Ureter (tissue), 1 donor: ENCODE measurements at regions not wholly inside any gene's neighbourhood (a gene's known extent, or its start where the extent isn't known, plus 50 kb on each side); places are given as distances from the start of the nearest gene placed in this dataset.
"Not testable (repeated sequence)": the region's sequence is repeated elsewhere in the genome, so short reads cannot be mapped to it uniquely, and the experiment has no call there.

Experiments
- DNase-seq: peaks from one replicate; pipeline ENCODE4 v3.0.0-alpha.2; 2020; ENCODE audit warnings: low spot score
- donor health status: DM: yes; HTN: yes; CAD: no.

GRCh38 chr4:19051831-19052230, 1030.3 kb upstream of the LCORL start:
- DNase-seq = peak; percentile 42

- DNase-seq = no peak
These were observed 1025.8 kb upstream of the LCORL start for GRCh38 chr4:19047279-19047880.

- no peak for DNase-seq
These were observed 1018.3 kb upstream of the LCORL start for GRCh38 chr4:19039816-19040215.

GRCh38 chr4:19038231-19038630, 1016.7 kb upstream of the LCORL start:
- DNase-seq = no peak

- no peak for DNase-seq
These were observed 1012.5 kb upstream of the LCORL start for GRCh38 chr4:19033816-19034733.

- DNase-seq = no peak
These were observed 1009.0 kb upstream of the LCORL start for GRCh38 chr4:19030536-19030935.

GRCh38 chr4:19030048-19030447, 1008.5 kb upstream of the LCORL start:
- DNase-seq = no peak

- DNase-seq = no peak
These were observed 1004.7 kb upstream of the LCORL start for GRCh38 chr4:19026281-19026680.

GRCh38 chr4:19025031-19025430, 1003.5 kb upstream of the LCORL start:
- DNase-seq = no peak

- no peak for DNase-seq
These were observed 1002.5 kb upstream of the LCORL start for GRCh38 chr4:19024047-19024446.

- DNase-seq = no peak
These were observed 1000.1 kb upstream of the LCORL start for GRCh38 chr4:19021617-19022016.

- not testable (repeated sequence) for DNase-seq
These were observed 995.0 kb upstream of the LCORL start for GRCh38 chr4:19016550-19016949.

- DNase-seq = no peak
These were observed 993.0 kb upstream of the LCORL start for GRCh38 chr4:19014594-19014993.

GRCh38 chr4:19010761-19011160, 989.2 kb upstream of the LCORL start:
- no peak for DNase-seq

GRCh38 chr4:19009881-19010280, 988.3 kb upstream of the LCORL start:
- no peak for DNase-seq

- no peak for DNase-seq
These were observed 983.7 kb upstream of the LCORL start for GRCh38 chr4:19005211-19005610.

- no peak for DNase-seq
These were observed 980.6 kb upstream of the LCORL start for GRCh38 chr4:19002170-19002569.

- no peak for DNase-seq
These were observed 978.0 kb upstream of the LCORL start for GRCh38 chr4:18999595-18999994.

- no peak for DNase-seq
These were observed 959.7 kb upstream of the LCORL start for GRCh38 chr4:18981234-18981615.

- DNase-seq = no peak
These were observed 959.1 kb upstream of the LCORL start for GRCh38 chr4:18980516-18981233.

- no peak for DNase-seq
These were observed 955.3 kb upstream of the LCORL start for GRCh38 chr4:18976884-18977283.

GRCh38 chr4:18975916-18976808, 954.6 kb upstream of the LCORL start:
- no peak for DNase-seq
